ENCODE measurements at regions not wholly inside any gene's neighbourhood (a gene's known extent, or its start where the extent isn't known, plus 50 kb on each side); places are given as distances from the start of the nearest gene placed in this dataset.
"Not testable (repeated sequence)": the region's sequence is repeated elsewhere in the genome, so short reads cannot be mapped to it uniquely, and the experiment has no call there.

- no peak for DNase-seq
Observed at GRCh38 chr11:97460091-97460490, 1070.3 kb downstream of the JRKL start.

GRCh38 chr11:97461044-97461880 lies 1071.4 kb downstream of the JRKL start:
- DNase-seq = no peak

- no peak for DNase-seq
Observed at GRCh38 chr11:97461934-97462333, 1072.1 kb downstream of the JRKL start.

GRCh38 chr11:97463891-97464290 lies 1074.1 kb downstream of the JRKL start:
- DNase-seq = no peak

GRCh38 chr11:97471480-97471879 lies 1081.7 kb downstream of the JRKL start:
- DNase-seq = no peak

GRCh38 chr11:97487387-97487786 lies 1097.6 kb downstream of the JRKL start:
- DNase-seq = no peak

- no peak for DNase-seq
Observed at GRCh38 chr11:97498891-97499290, 1109.1 kb downstream of the JRKL start.

- DNase-seq = no peak
Observed at GRCh38 chr11:97502201-97502600, 1112.4 kb downstream of the JRKL start.

GRCh38 chr11:97506076-97506759 lies 1116.4 kb downstream of the JRKL start:
- DNase-seq = no peak

- no peak for DNase-seq
Observed at GRCh38 chr11:97514446-97514845, 1124.6 kb downstream of the JRKL start.

GRCh38 chr11:97516688-97517087 lies 1126.9 kb downstream of the JRKL start:
- no peak for DNase-seq

- DNase-seq = no peak
Observed at GRCh38 chr11:97525273-97525672, 1135.5 kb downstream of the JRKL start.

- no peak for DNase-seq
Observed at GRCh38 chr11:97537407-97538150, 1147.8 kb downstream of the JRKL start.

GRCh38 chr11:97544431-97544830 lies 1154.6 kb downstream of the JRKL start:
- DNase-seq = no peak

- DNase-seq = no peak
Observed at GRCh38 chr11:97548280-97548679, 1158.5 kb downstream of the JRKL start.

GRCh38 chr11:97557399-97557798 lies 1167.6 kb downstream of the JRKL start:
- no peak for DNase-seq

- DNase-seq = no peak
Observed at GRCh38 chr11:97567801-97568200, 1178.0 kb downstream of the JRKL start.

- DNase-seq = no peak
Observed at GRCh38 chr11:97570636-97571035, 1180.8 kb downstream of the JRKL start.

- DNase-seq = not testable (repeated sequence)
Observed at GRCh38 chr11:97573771-97574170, 1184.0 kb downstream of the JRKL start.

- no peak for DNase-seq
Observed at GRCh38 chr11:97574976-97575665, 1185.3 kb downstream of the JRKL start.

- DNase-seq = no peak
Observed at GRCh38 chr11:97607291-97608000, 1217.6 kb downstream of the JRKL start.

GRCh38 chr11:97610000-97610399 lies 1220.2 kb downstream of the JRKL start:
- no peak for DNase-seq

Data from T-helper 1 cell (primary cell).